ENCODE measurements at regions not wholly inside any gene's neighbourhood (a gene's known extent, or its start where the extent isn't known, plus 50 kb on each side); places are given as distances from the start of the nearest gene placed in this dataset.

- Histone ChIP-seq H3K9ac (ENCODE audit: low read depth in 1 of 2, low read length in 2 of 2) (no peak overlapping the region), H3K4me3 (ENCODE audit: low read depth in 1 of 3, low read length in 3 of 3) (no peak overlapping the region), H3K9me3 (ENCODE audit: control insufficient read depth in 4 of 4, low read length in 3 of 4) (peaks cover 0 to 2% (median 0%) of the 10 kb centered on the region in 4 donors), H3K27ac (ENCODE audit: low read depth in 1 of 2, low read length in 2 of 2) (no peak overlapping the region), H3K27me3 (ENCODE audit: control insufficient read depth in 4 of 4, insufficient read depth in 4 of 4, low read length in 3 of 4) (no peaks in the 10 kb centered on the region), H3K4me1 (ENCODE audit: control insufficient read depth in 4 of 4, insufficient read depth in 4 of 4, low read length in 3 of 4) (no peaks in the 10 kb centered on the region), H3K36me3 (ENCODE audit: control insufficient read depth in 4 of 4, insufficient read depth in 3 of 4, low read depth in 1 of 4, low read length in 3 of 4) (no peaks in the 10 kb centered on the region)
- TF ChIP-seq, protein P1, sequence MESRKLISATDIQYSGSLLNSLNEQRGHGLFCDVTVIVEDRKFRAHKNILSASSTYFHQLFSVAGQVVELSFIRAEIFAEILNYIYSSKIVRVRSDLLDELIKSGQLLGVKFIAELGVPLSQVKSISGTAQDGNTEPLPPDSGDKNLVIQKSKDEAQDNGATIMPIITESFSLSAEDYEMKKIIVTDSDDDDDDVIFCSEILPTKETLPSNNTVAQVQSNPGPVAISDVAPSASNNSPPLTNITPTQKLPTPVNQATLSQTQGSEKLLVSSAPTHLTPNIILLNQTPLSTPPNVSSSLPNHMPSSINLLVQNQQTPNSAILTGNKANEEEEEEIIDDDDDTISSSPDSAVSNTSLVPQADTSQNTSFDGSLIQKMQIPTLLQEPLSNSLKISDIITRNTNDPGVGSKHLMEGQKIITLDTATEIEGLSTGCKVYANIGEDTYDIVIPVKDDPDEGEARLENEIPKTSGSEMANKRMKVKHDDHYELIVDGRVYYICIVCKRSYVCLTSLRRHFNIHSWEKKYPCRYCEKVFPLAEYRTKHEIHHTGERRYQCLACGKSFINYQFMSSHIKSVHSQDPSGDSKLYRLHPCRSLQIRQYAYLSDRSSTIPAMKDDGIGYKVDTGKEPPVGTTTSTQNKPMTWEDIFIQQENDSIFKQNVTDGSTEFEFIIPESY (IDR thresholded peaks at IDR 0.05) = no peak
- no peak for DNase-seq (ENCODE audit: low spot score)
- 84% methylated on average over 8 of the region's 8 CpGs for WGBS
Observed at GRCh38 chr1:5347726-5348125, 644.5 kb downstream of the NPHP4 start.

DNA sequence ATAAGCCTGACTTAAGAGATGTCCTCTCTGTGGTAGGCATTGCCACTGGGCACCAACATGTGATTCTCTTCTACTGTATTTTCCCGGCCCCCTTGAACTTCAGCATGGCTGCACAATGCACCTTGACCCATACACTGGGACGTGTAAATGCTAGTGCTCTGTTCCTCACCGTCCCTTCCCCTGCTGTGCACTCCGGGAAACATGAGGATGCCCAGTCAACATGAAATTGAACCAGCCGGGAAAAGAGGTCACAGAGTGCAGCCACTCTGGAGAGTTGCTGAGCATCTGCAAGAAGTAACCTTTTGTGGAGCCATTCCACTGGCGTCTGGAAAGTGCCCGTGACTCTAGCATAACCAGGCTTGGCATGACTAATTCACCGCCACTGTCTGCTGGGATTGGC is 646.7 kb downstream of the NPHP4 start:
- Histone ChIP-seq H3K27ac (ENCODE audit: low read depth in 1 of 2, low read length in 2 of 2) (no peak overlapping the region), H3K9me3 (ENCODE audit: control insufficient read depth in 4 of 4, low read length in 3 of 4) (peaks cover 0 to 2% (median 0%) of the 10 kb centered on the region in 4 donors), H3K4me3 (ENCODE audit: low read depth in 1 of 3, low read length in 3 of 3) (no peak overlapping the region), H3K36me3 (ENCODE audit: control insufficient read depth in 4 of 4, insufficient read depth in 3 of 4, low read depth in 1 of 4, low read length in 3 of 4) (no peaks in the 10 kb centered on the region), H3K9ac (ENCODE audit: low read depth in 1 of 2, low read length in 2 of 2) (no peak overlapping the region), H3K27me3 (ENCODE audit: control insufficient read depth in 4 of 4, insufficient read depth in 4 of 4, low read length in 3 of 4) (no peaks in the 10 kb centered on the region), H3K4me1 (ENCODE audit: control insufficient read depth in 4 of 4, insufficient read depth in 4 of 4, low read length in 3 of 4) (no peaks in the 10 kb centered on the region)
- no peak for DNase-seq (ENCODE audit: low spot score)
- TF ChIP-seq, protein P1 (IDR thresholded peaks at IDR 0.05) = no peak
- 79% methylated on average over 8 of the region's 8 CpGs for WGBS

DNA sequence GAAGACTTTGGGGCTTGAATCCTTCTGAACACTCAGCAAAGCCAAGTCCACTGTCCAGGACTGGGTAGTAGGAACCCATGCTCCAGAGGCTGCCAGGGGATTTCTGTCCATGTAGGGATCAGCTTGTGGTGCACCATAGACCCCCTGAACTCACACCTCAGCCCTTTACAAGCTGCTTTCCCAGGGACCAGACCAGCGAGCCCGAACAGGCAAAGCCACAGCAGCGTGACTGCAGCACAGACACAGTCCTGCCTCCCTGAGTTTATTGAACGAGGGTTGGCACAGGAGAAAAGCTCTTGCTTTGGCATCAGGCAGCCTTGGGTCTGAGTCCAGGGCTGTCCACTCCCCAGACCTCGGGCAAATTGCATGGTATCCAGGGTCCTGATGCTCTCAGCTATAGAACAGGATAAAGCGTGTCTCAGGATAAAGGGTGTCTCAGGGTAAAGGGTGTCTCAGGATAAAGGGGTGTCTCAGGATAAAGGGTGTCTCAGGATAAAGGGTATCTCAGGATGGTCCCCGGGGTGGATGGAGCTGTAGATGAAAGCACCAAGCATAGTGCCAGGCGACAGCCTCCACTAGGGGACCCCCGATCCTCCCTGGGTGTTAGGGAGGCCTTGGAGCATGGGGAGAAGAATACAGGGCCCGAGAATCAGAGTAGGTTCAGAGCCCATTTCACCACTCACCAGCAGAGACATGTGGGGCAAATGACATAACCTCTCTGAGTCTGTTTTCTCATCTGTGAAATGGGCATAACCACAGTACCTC is 648.8 kb downstream of the NPHP4 start:
- TF ChIP-seq RXRA (IDR thresholded peaks at IDR 0.05) = no peak
- no peak for TF ChIP-seq MAX (IDR thresholded peaks at IDR 0.05)
- no peak for TF ChIP-seq EGR1 (IDR thresholded peaks at IDR 0.05; ENCODE audit: low read depth in 2 of 2)
- TF ChIP-seq YY1 (IDR thresholded peaks at IDR 0.05) = no peak
- no peak for TF ChIP-seq FOXA1 (IDR thresholded peaks at IDR 0.05)
- WGBS = 83% methylated on average over 10 of the region's 10 CpGs
- no peaks in the 10 kb centered on the region for H3K9me3 ChIP-seq (ENCODE audit: control insufficient read depth in 4 of 4, low read length in 3 of 4)
- H3K36me3 ChIP-seq (ENCODE audit: control insufficient read depth in 4 of 4, insufficient read depth in 3 of 4, low read depth in 1 of 4, low read length in 3 of 4) = no peaks in the 10 kb centered on the region
- H3K27ac ChIP-seq (ENCODE audit: low read depth in 1 of 2, low read length in 2 of 2) = no peak overlapping the region
- H3K9ac ChIP-seq (ENCODE audit: low read depth in 1 of 2, low read length in 2 of 2) = no peak overlapping the region
- no peak for DNase-seq (ENCODE audit: low spot score)
- no peaks in the 10 kb centered on the region for H3K27me3 ChIP-seq (ENCODE audit: control insufficient read depth in 4 of 4, insufficient read depth in 4 of 4, low read length in 3 of 4)
- H3K4me3 ChIP-seq (ENCODE audit: low read depth in 1 of 3, low read length in 3 of 3) = no peak overlapping the region
- H3K4me1 ChIP-seq (ENCODE audit: control insufficient read depth in 4 of 4, insufficient read depth in 4 of 4, low read length in 3 of 4) = no peaks in the 10 kb centered on the region

DNA sequence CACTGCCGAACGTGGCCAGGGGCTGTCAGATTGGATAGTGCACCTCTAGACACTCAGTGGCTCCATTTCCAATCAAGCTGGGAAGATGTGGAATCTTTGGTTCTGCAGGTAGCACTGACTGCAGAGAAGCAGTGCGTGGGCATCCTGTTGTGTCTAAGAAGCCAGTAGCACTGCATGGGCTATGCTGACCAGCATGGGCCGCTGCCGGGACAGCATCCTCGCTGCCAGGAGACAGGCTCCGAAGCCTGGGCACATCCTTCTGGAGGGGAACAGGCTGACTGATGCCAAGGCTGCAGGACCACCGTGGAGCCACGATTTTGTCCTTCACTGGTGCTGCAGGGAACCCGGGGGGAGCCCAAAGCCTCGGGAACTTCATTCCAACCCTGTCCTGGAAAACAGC is 649.4 kb downstream of the NPHP4 start:
- Histone ChIP-seq H3K36me3 (ENCODE audit: control insufficient read depth in 4 of 4, insufficient read depth in 3 of 4, low read depth in 1 of 4, low read length in 3 of 4) (no peaks in the 10 kb centered on the region), H3K27me3 (ENCODE audit: control insufficient read depth in 4 of 4, insufficient read depth in 4 of 4, low read length in 3 of 4) (no peaks in the 10 kb centered on the region), H3K27ac (ENCODE audit: low read depth in 1 of 2, low read length in 2 of 2) (no peak overlapping the region), H3K4me3 (ENCODE audit: low read depth in 1 of 3, low read length in 3 of 3) (no peak overlapping the region), H3K9me3 (ENCODE audit: control insufficient read depth in 4 of 4, low read length in 3 of 4) (no peaks in the 10 kb centered on the region), H3K9ac (ENCODE audit: low read depth in 1 of 2, low read length in 2 of 2) (no peak overlapping the region), H3K4me1 (ENCODE audit: control insufficient read depth in 4 of 4, insufficient read depth in 4 of 4, low read length in 3 of 4) (no peaks in the 10 kb centered on the region)
- WGBS = 86% methylated on average over 11 of the region's 11 CpGs
- no peak for DNase-seq (ENCODE audit: low spot score)
- TF ChIP-seq MAX (IDR thresholded peaks at IDR 0.05) (no peak), FOXA2 (IDR thresholded peaks at IDR 0.05) (no peak), TAF1 (conservative IDR thresholded peaks at IDR 0.05) (no peak), REST (IDR thresholded peaks at IDR 0.05) (no peak), ATF3 (IDR thresholded peaks at IDR 0.05) (no peak), SP1 (IDR thresholded peaks at IDR 0.05) (no peak)
- TF ChIP-seq, protein P1 (IDR thresholded peaks at IDR 0.05) = no peak
